HEK293 (cell line): ENCODE measurements at regions not wholly inside any gene's neighbourhood (a gene's known extent, or its start where the extent isn't known, plus 50 kb on each side); places are given as distances from the start of the nearest gene placed in this dataset.

ENCODE experiments used
- KLF8 ChIP-seq: fragments of 450-650 bp; formaldehyde crosslinking; IDR thresholded peaks from 2 replicates; pipeline ENCODE4 v1.5.1; 2016; ENCODE audit warnings: missing biosample characterization, missing genetic modification characterization
- REPIN1 ChIP-seq: fragments of 450-650 bp; formaldehyde crosslinking; IDR thresholded peaks from 2 replicates; pipeline ENCODE4 v1.5.1; 2017; ENCODE audit warnings: missing biosample characterization, missing genetic modification characterization, low read depth
- WT1 ChIP-seq: fragments of 450-650 bp; formaldehyde crosslinking; IDR thresholded peaks from 2 replicates; pipeline ENCODE4 v1.5.1; 2016; ENCODE audit warnings: missing biosample characterization, missing genetic modification characterization
- ZNF138 ChIP-seq: fragments of 450-650 bp; formaldehyde crosslinking; IDR thresholded peaks from 2 replicates; pipeline ENCODE4 v1.5.1; 2016; ENCODE audit warnings: missing biosample characterization, missing genetic modification characterization, borderline replicate concordance
- ZNF16 ChIP-seq: fragments of 450-650 bp; formaldehyde crosslinking; IDR thresholded peaks from 2 replicates; pipeline ENCODE4 v1.5.1; 2016; ENCODE audit warnings: low read depth, missing biosample characterization, missing genetic modification characterization
- ZNF19 ChIP-seq: fragments of 450-650 bp; formaldehyde crosslinking; IDR thresholded peaks from 2 replicates; pipeline ENCODE4; 2016; ENCODE audit warnings: missing biosample characterization, missing genetic modification characterization, low read depth
- ZNF24 ChIP-seq: fragments of 450-650 bp; formaldehyde crosslinking; IDR thresholded peaks from 2 replicates; pipeline ENCODE4 v1.5.1; 2016; ENCODE audit warnings: missing biosample characterization, missing genetic modification characterization
- ZNF274 ChIP-seq, 2 experiments: fragments of 200-500 bp in 1 of 2; fragments of 450-650 bp in 1 of 2; sonication (Bioruptor generic) in 1 of 2; formaldehyde crosslinking in 1 of 2; IDR thresholded peaks; 2 replicates each; pipeline versions ENCODE4 v1.5.1 to v1.6.1; 2014 to 2016; ENCODE audit warnings: borderline replicate concordance in 1 of 2, inconsistent platforms in 1 of 2, low read length in 1 of 2, missing biosample characterization in 1 of 2, missing genetic modification characterization in 1 of 2
- ZNF324 ChIP-seq: fragments of 450-650 bp; formaldehyde crosslinking; IDR thresholded peaks from 2 replicates; pipeline ENCODE4 v1.5.1; 2016; ENCODE audit warnings: missing biosample characterization, missing genetic modification characterization
- ZSCAN30 ChIP-seq: fragments of 450-650 bp; IDR thresholded peaks from 2 replicates; pipeline ENCODE4 v1.5.1; 2018; ENCODE audit warnings: missing biosample characterization, mild to moderate bottlenecking, missing genetic modification characterization, moderate library complexity
- TF ChIP-seq, protein P1 (sequence below): fragments of 450-650 bp; formaldehyde crosslinking; IDR thresholded peaks from 2 replicates; pipeline ENCODE4 v1.5.1; 2016; ENCODE audit warnings: missing biosample characterization, missing genetic modification characterization
- TF ChIP-seq, protein P2 (sequence below): fragments of 450-650 bp; formaldehyde crosslinking; IDR thresholded peaks from 2 replicates; pipeline ENCODE4 v1.5.1; 2016; ENCODE audit warnings: missing biosample characterization, missing genetic modification characterization
- TF ChIP-seq, protein P3 (sequence below): fragments of 450-650 bp; formaldehyde crosslinking; IDR thresholded peaks from 2 replicates; pipeline ENCODE4 v1.5.1; 2016; ENCODE audit warnings: missing biosample characterization, missing genetic modification characterization, low read depth

DNA sequence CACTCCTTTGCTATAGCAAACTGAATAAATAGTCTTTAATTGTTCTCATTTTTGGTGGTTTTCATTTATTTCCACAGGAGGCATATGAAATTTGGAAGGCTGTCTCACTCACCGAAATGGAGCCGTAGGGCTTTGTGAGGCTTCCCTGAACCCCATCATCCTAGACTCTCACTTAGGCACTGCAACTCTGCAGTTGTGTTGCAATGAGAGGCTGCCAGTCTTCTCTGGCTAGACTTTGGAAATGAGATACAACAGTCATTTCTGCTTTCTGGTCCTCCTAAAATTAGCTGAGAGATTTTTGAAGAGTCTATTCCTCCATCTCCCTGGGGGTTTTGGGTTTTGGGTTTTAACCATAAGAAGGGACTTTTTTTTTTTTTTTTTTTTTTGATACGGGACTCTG lies 146.5 kb downstream of the SH3BGRL start:
- TF ChIP-seq, protein P1, sequence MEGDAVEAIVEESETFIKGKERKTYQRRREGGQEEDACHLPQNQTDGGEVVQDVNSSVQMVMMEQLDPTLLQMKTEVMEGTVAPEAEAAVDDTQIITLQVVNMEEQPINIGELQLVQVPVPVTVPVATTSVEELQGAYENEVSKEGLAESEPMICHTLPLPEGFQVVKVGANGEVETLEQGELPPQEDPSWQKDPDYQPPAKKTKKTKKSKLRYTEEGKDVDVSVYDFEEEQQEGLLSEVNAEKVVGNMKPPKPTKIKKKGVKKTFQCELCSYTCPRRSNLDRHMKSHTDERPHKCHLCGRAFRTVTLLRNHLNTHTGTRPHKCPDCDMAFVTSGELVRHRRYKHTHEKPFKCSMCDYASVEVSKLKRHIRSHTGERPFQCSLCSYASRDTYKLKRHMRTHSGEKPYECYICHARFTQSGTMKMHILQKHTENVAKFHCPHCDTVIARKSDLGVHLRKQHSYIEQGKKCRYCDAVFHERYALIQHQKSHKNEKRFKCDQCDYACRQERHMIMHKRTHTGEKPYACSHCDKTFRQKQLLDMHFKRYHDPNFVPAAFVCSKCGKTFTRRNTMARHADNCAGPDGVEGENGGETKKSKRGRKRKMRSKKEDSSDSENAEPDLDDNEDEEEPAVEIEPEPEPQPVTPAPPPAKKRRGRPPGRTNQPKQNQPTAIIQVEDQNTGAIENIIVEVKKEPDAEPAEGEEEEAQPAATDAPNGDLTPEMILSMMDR (tag by site-specific recombination), result no peak
- TF ChIP-seq, protein P2, sequence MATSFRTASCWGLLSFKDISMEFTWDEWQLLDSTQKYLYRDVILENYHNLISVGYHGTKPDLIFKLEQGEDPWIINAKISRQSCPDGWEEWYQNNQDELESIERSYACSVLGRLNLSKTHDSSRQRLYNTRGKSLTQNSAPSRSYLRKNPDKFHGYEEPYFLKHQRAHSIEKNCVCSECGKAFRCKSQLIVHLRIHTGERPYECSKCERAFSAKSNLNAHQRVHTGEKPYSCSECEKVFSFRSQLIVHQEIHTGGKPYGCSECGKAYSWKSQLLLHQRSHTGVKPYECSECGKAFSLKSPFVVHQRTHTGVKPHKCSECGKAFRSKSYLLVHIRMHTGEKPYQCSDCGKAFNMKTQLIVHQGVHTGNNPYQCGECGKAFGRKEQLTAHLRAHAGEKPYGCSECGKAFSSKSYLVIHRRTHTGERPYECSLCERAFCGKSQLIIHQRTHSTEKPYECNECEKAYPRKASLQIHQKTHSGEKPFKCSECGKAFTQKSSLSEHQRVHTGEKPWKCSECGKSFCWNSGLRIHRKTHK (tag by site-specific recombination), result no peak
- TF ChIP-seq ZNF324 (tag by site-specific recombination) (no peak), WT1 (tag by site-specific recombination) (no peak), KLF8 (tag by site-specific recombination) (no peak), ZNF16 (no peak), ZNF19 (tag by site-specific recombination) (no peak), ZNF138 (tag by site-specific recombination) (no peak), ZSCAN30 (tag by site-specific recombination) (no peak), ZNF274 (IDR thresholded peaks at IDR 0.05; ENCODE audit: low read length) (no peak), ZNF274 (tag by site-specific recombination; IDR thresholded peaks at IDR 0.05; ENCODE audit: borderline replicate concordance) (no peak), ZNF24 (tag by site-specific recombination) (no peak), REPIN1 (tag by site-specific recombination) (no peak)
- TF ChIP-seq, protein P3, sequence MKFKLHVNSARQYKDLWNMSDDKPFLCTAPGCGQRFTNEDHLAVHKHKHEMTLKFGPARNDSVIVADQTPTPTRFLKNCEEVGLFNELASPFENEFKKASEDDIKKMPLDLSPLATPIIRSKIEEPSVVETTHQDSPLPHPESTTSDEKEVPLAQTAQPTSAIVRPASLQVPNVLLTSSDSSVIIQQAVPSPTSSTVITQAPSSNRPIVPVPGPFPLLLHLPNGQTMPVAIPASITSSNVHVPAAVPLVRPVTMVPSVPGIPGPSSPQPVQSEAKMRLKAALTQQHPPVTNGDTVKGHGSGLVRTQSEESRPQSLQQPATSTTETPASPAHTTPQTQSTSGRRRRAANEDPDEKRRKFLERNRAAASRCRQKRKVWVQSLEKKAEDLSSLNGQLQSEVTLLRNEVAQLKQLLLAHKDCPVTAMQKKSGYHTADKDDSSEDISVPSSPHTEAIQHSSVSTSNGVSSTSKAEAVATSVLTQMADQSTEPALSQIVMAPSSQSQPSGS (tag by site-specific recombination), result no peak
